ENCODE measurements at regions not wholly inside any gene's neighbourhood (a gene's known extent, or its start where the extent isn't known, plus 50 kb on each side); places are given as distances from the start of the nearest gene placed in this dataset.

DNA sequence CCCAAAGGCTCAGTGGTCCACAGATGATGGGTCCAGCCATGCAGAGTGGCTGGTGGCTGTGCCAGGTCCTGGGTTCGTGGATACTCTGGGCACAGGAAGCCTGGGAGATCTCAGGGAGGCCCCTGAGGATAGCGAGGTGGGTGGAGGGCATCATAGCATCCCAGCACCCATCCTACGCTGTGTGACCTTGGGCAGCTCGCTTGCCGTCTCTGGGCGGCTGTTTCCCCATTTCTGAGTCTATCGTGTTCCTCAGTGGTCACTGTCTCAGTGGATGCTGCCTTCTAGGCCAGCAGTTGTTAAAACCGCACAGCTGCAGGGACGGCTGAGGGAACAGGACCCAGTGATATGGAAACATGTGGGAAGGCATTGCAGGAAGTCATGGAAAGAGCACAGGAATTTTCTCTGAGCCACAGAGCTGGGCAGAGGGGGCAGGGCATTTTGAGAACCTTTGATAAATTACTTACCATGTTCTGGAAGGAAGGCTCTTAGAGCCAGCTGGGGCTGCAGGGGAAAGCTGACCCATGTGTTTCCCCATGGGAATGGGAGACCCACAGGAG, 86.4 kb upstream of the COL5A1 start:
- no peaks in the 10 kb centered on the region for H3K27me3 ChIP-seq (ENCODE audit: insufficient read depth, low read depth, severe bottlenecking)
- H3K4me3 ChIP-seq (ENCODE audit: low read depth, low read length), result no peak overlapping the region
- peak overlapping the region; percentile 51 for H3K27ac ChIP-seq
- TF ChIP-seq, protein P1, sequence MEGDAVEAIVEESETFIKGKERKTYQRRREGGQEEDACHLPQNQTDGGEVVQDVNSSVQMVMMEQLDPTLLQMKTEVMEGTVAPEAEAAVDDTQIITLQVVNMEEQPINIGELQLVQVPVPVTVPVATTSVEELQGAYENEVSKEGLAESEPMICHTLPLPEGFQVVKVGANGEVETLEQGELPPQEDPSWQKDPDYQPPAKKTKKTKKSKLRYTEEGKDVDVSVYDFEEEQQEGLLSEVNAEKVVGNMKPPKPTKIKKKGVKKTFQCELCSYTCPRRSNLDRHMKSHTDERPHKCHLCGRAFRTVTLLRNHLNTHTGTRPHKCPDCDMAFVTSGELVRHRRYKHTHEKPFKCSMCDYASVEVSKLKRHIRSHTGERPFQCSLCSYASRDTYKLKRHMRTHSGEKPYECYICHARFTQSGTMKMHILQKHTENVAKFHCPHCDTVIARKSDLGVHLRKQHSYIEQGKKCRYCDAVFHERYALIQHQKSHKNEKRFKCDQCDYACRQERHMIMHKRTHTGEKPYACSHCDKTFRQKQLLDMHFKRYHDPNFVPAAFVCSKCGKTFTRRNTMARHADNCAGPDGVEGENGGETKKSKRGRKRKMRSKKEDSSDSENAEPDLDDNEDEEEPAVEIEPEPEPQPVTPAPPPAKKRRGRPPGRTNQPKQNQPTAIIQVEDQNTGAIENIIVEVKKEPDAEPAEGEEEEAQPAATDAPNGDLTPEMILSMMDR (IDR thresholded peaks at IDR 0.05; ENCODE audit: low read depth, low read length), result no peak
- DNase-seq, result no peak
- no peaks in the 10 kb centered on the region for H3K9me3 ChIP-seq (ENCODE audit: severe bottlenecking)
- H3K36me3 ChIP-seq, result no peaks in the 10 kb centered on the region

DNA sequence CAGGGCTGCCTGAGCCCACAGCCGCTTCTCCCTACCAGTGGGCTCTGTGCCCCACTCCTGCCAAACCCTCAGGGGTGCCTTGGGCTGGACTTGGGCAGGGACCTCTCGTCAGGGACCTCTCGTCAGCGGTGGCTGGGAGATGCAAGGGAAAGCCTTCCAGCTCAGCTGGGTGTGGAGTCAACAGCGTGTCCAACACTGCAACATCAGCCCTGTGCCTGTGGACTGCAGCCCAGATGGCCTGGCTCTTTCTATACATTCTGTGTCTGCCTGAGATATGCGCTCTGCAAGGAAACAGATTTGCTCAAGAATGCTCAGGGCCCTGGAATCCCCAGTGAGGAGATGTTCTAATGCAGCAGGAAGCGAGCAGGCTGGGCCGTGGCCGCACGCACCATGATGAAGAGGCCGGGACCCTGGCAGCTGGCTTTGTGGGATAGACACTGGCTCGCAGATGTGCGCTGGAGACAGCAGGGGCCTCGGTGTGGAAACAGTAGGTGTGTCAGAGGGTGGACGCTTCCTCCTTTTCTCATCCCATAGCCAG, 85.0 kb upstream of the COL5A1 start:
- H3K27ac ChIP-seq, result no peak overlapping the region
- DNase-seq, result no peak

DNA sequence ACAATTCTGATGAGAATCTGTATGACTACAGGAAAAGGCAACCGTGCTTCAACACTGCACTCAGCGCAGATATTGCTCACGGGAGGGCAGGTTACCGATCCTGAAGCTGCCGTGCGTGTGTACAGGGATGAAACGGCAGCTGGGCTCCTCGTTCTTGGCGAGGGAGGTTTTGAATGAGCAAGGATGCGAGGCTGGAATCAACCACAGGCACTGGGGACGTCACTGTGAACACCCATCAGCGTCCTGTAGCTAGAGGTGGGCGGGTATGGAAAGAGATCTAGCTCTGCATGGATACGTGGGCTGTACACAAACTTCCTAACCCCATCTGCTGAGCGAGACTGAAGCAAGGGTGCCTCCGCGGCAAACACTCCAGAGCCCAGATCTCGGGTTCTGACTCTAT, 84.3 kb upstream of the COL5A1 start:
- DNase-seq, result no peak
- TF ChIP-seq, protein P1 (IDR thresholded peaks at IDR 0.05; ENCODE audit: low read depth, low read length), result no peak
- Histone ChIP-seq H3K4me3 (ENCODE audit: low read depth, low read length) (no peak overlapping the region), H3K27ac (no peak overlapping the region), H3K27me3 (ENCODE audit: insufficient read depth, low read depth, severe bottlenecking) (no peaks in the 10 kb centered on the region), H3K36me3 (no peaks in the 10 kb centered on the region), H3K9me3 (ENCODE audit: severe bottlenecking) (no peaks in the 10 kb centered on the region)

More for the DNA sequence above, 85.0 kb upstream of the COL5A1 start:
- TF ChIP-seq, protein P1 (IDR thresholded peaks at IDR 0.05; ENCODE audit: low read depth, low read length), result no peak
- Histone ChIP-seq H3K36me3 (no peaks in the 10 kb centered on the region), H3K4me3 (ENCODE audit: low read depth, low read length) (no peak overlapping the region), H3K27me3 (ENCODE audit: insufficient read depth, low read depth, severe bottlenecking) (no peaks in the 10 kb centered on the region), H3K9me3 (ENCODE audit: severe bottlenecking) (no peaks in the 10 kb centered on the region)

DNA sequence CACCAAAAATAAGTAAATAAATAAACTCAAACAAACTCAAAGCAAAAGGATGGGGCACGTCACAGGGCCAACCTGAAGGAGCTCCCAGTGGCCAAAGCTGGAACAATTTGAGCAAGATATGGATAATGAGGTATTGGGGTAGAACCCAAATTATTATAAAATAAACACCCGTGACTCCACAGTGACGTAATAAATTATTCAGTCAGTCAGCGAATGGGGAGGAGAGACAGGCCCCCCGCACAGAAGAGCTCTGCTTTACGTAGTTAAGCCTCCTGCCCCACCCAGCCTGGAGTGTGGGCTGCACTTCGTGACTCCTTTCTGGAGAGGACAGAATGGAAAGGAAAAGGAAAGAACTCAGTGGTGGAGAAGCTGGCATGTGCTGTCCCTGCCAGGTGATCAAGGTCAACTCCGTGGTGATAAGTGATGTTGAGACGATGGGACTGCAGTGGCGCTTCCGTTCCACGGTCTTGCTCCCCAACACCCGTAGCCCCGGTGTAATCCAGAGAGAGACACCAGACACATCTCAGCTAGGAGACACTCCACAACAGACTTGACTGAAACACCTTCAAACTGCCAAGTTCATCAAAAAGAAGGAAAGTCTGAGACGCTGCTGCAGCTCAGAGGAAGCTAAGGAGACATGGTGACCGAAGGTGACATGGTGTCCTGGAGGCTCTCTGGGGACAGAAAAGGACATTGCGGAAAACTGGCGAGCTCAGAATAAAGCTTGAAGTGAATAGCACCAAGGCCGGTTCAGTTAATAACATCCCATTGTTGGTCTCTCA, 83.3 kb upstream of the COL5A1 start:
- TF ChIP-seq, protein P1 (IDR thresholded peaks at IDR 0.05; ENCODE audit: low read depth, low read length), result no peak
- no peak overlapping the region for H3K4me3 ChIP-seq (ENCODE audit: low read depth, low read length)
- no peaks in the 10 kb centered on the region for H3K27me3 ChIP-seq (ENCODE audit: insufficient read depth, low read depth, severe bottlenecking)
- peaks cover 2% of the 10 kb centered on the region for H3K9me3 ChIP-seq (ENCODE audit: severe bottlenecking)
- H3K36me3 ChIP-seq, result no peaks in the 10 kb centered on the region
- no peak overlapping the region for H3K27ac ChIP-seq
- no peak for DNase-seq

DNA sequence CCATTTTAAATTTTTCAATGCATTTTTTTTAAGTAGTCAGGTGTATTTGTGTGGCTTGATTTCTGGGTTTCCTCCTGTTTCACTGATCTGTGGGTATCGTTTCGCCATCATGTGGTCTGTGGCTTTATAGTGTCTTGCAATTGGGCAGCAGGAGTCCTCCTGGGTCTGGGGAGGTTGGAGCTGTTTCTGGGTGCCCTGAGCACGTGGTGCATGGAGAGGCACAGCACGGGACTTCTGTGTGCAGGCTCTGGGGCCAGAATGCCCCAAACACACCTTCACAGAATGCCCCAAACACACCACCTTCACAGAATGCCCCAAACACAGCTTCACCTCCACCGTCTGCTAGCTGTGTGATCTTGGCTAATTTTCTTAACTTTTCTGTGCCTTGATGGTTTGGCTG, 82.6 kb upstream of the COL5A1 start:
- TF ChIP-seq, protein P1 (IDR thresholded peaks at IDR 0.05; ENCODE audit: low read depth, low read length), result no peak
- no peaks in the 10 kb centered on the region for H3K27me3 ChIP-seq (ENCODE audit: insufficient read depth, low read depth, severe bottlenecking)

More for the DNA sequence above, 82.6 kb upstream of the COL5A1 start:
- no peak overlapping the region for H3K27ac ChIP-seq
- no peaks in the 10 kb centered on the region for H3K36me3 ChIP-seq
- peaks cover 2% of the 10 kb centered on the region for H3K9me3 ChIP-seq (ENCODE audit: severe bottlenecking)
- H3K4me3 ChIP-seq (ENCODE audit: low read depth, low read length), result no peak overlapping the region
- no peak for DNase-seq
